ENCODE measurements at regions not wholly inside any gene's neighbourhood (a gene's known extent, or its start where the extent isn't known, plus 50 kb on each side); places are given as distances from the start of the nearest gene placed in this dataset.

- no peak for TF ChIP-seq CTCF (conservative IDR thresholded peaks at IDR 0.05; ENCODE audit: low read length)
- no peak for TF ChIP-seq EZH2phosphoT487 (IDR thresholded peaks at IDR 0.05; ENCODE audit: borderline replicate concordance)
Observed at GRCh38 chr17:45693792-45694191, 90.3 kb upstream of the CRHR1 start.

Measured in Loucy (cell line).